ENCODE measurements at regions not wholly inside any gene's neighbourhood (a gene's known extent, or its start where the extent isn't known, plus 50 kb on each side); places are given as distances from the start of the nearest gene placed in this dataset.

DNA sequence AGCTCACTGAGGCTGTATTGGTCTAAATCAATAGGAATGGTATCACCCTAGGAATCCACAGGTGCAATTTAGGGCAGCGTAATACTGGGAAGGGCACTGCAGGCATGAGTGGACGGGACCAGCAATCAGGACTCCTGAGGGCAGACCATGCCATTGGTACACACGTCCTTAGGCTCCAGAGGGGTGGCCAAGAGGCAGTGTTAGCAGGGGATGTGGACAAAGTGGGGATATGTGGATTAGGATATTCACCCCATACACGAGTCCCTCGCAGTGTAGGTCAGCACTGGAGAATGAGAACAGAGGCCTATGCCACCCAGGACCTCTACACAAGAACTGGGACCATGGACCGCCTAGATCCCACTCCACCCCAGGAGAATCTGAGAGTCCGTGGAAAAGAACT, 389.8 kb downstream of the BCL11A start:
- no peak for DNase-seq (ENCODE audit: low spot score)

DNA sequence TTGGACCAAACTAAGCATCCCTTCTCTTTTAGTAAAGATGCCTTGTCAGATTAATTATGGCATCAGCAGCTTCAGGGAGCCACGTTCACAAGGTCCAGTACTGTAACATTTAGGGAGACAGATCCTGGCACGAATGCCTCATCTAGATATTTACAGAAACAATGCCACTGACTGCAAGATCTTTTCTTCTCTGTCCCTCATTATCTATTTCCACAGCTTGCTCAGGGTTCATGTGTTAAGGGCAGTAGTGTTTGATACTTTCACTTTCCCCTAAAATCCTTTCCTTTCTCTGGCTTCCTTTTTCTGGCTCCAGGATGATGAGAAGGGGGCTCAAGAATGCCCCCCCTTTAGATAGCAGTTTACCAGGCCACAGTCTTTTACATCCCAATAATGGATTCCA, 393.9 kb downstream of the BCL11A start:
- no peak for DNase-seq (ENCODE audit: low spot score)

DNA sequence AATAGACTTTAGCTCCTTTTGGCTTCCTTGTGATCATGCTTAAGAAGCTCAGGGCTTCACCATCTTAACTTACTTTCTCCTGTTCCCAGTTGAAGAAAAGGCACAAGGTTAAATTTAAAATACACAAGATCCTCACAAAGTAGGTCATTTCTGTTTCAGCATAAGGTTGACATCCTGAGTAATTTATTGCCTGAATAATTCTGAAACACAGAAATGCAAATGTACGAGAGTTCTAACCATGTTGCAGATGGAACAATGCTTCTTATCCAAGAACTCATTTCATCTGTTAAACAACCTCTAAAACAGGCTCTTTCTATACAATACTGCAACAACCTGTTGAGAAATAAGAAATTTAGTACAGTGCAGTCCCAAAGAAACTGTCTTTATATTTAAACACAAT, 395.2 kb downstream of the BCL11A start:
- DNase-seq (ENCODE audit: low spot score): no peak

DNA sequence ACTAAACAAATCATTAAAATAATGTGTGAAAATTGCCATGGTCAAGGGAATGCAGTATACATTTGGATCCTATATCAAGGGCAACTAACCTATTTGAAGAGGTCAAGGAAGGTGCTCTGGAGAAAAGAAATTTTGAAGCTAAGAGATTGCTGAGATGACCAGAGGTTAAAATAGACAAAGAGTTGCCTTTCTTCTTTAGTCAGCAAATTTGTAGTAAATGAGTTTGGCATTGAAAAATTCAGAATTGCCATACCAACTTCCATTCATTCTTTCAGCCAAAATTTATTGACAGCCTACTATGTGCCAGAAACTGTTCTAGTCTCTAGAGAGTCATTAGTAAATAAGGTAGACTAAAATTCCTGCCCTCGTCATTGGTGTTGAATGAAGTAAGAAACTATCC, 396.2 kb downstream of the BCL11A start:
- DNase-seq (ENCODE audit: low spot score): no peak

DNA sequence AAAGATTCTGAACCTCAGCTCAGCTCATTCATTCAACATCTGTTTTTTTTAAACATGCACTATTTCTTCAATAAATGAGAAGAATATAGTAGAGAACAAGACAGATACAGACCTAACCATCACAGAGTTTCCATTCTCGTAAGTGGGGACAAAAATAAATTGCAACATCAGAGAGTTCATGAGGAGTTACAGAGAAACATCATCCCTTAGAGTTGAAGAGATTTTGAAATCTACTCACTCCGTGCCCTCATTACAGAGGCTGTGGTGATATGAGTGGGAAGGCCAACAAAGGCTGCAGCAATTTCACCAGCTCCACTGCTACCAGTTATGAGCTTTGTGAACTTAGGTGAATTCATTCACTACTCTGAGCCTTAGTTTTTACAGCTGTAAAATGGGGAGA, 399.3 kb downstream of the BCL11A start:
- DNase-seq (ENCODE audit: low spot score): no peak

DNA sequence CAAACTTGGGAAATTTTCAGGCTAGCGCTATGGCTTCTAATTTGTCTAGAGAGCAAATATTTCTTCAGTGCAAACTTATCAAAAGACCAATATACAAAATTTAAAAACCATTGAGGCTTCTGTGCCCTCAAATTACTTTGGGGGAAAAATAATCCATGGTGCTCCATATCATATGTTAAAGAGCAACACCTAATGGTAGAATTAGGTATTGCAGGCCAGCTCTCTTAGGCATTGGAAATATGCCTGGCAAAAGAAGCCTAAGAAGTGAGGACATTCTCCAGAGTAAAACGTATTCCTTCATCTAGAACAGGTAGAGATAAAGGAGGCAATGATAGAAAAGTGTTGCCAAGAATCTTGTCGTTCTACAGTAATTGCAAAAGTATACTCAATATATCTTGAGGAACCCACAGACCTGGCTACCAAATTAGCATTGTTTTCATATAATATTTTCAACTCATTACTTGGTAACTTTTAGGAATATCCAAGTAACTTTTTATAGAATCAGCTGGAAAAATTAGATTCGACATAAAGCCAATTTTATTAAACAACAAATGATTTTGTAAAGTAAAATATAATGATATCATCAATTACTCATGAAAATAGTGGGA, 401.1 kb downstream of the BCL11A start:
- no peak for DNase-seq (ENCODE audit: low spot score)

DNA sequence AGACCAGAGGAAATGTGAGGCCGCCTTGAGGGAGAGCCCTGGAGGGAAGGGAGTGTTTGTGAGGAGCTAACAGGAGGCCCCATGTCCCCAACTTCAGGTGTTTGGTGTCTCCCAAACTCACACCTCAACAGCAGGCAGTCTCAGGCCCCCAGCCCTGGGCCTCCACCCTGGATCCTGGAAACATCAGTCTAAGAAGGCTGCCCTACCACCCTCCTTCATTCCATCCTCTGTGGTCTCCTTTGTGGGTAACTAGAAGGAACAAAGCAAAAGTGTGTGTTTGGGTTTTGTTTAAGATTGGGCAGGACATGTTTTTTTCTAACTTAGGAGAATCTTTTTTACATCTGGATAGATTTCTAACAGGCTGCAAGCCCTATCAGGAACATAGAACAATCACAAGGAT, 404.3 kb downstream of the BCL11A start:
- DNase-seq (ENCODE audit: low spot score): no peak

DNA sequence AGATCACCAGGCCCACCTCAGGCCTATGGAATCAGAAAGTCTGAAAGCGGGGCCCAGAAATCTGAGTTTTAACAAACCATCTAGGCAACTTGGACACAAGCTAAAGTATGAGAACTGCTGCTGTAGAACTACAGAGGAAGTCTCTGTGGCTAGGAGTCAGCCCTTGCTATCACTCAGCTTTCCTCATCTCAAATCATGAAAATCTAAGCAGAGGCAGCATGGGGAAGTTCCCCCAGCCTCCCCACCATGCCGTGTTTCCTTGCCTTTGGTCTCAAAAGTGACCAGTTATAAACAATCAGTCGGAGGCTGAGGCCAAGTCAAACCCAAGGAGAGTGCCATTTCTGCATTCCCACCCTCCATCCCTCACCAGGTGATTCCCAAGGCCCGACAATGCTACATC, 404.7 kb downstream of the BCL11A start:
- DNase-seq (ENCODE audit: low spot score): no peak

DNA sequence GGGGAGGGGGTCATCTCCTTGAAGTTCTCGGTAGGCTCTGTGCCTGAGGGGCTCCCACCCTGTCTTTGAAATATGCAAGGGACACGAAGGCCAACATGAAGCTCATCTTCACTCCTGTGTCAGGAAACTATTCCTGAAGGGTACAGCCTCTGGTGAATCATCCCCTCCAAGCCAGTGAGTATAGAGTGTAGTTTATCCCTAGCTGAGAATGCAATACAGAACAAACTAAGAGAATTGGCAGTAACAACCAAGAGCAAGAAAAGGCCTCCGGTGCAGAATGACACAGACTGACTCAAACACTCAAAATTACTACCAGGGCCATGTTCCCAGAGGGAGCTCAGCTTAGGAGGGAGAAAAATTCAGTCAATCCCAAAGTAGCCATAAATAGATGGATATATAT, 413.3 kb downstream of the BCL11A start:
- DNase-seq (ENCODE audit: low spot score): no peak

DNA sequence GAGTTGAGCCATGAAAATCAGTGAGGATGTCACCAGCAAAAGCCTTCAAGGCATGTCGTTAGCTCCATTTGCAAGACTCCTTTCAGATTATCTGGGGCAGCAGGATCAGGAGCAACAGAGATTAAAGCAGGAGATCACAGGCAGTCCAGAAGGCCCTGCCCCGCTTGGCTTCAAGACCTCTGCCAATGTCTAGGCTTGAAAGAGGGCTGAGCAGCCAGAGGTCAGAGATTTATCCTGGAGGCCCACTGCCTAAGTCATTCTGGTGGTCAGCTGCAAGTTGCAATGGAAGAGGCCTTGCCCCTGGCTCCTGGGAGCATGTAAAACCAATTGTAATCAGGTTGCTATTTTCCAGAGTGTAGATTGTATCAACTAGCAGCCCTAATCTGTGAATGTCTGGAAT, 416.5 kb downstream of the BCL11A start:
- DNase-seq (ENCODE audit: low spot score): no peak

DNA sequence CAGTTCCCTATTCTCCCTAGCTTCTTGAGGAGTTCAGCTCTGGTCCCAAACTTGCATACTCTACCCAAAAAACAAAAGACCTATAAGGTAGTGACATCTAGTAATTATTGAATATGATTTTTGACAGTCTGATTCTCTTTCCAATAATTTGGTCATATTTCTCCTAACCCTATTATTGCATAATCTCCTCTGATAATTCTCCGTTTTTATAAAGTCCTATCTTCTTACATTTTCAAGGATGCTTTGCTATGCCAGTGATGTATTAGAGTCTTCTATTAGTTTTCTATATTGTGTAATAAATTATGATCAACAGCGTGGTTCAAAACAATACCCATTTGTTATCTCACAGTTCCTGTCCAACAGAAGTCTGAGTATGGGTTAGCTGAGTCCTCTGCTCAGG, 426.3 kb downstream of the BCL11A start:
- no peak for DNase-seq (ENCODE audit: low spot score)

DNA sequence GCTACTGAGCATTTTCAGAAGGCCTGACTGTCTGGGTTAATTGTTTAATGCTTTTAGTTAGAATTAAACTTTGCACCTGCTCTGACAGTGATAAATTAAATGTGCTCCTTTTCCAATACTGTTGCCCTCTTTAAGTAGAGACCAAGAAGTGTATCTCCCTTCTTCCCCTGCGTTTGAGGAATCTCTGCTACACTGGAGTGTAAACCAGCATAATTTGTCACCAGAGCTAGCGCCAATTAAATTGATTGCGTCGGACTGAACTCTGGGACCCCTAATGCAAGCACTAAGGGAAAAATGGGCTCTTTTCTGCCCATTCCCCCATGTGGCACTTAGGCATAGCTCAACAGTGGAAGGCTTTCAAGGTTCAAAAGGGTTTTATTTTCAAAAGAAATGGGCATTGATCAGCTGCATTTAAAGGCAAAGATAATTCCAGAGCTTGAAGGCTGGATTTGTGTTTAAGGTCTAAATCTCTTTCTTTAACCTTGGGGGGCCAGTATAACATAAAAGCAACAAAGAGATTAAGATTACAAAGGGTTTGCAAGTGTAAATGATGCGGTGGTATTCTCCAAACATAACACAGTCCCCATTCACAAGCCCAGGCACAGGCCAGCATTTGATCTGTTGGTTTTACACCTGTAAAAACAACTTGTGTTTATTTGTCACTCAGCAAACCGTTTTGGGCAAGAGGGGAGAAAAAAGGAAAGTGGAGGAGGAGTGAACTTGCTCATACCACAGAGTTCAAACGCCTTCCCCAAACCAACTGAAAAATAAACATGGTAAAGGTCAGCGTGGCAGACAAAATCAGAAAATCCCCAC, 427.6 kb downstream of the BCL11A start:
- DNase-seq (ENCODE audit: low spot score): no peak

DNA sequence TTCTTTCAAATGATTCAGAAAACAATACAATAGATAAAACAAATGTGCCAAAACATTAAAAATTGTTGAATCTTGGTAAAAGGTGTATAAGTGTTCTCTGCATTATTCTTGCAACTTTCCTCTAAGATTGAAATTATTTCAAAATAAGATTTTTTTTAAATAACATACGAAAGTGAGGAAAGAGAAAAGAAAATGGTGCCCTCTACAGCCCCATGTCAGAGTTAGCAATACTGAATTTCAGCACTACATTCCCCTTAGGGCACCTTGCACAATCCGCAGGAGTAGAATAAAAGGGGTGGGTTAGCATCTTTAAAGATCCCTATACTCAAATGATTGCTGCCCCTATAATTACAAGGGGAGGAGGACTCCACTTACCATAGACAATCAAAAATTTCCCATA, 433.7 kb downstream of the BCL11A start:
- no peak for DNase-seq (ENCODE audit: low spot score)

DNA sequence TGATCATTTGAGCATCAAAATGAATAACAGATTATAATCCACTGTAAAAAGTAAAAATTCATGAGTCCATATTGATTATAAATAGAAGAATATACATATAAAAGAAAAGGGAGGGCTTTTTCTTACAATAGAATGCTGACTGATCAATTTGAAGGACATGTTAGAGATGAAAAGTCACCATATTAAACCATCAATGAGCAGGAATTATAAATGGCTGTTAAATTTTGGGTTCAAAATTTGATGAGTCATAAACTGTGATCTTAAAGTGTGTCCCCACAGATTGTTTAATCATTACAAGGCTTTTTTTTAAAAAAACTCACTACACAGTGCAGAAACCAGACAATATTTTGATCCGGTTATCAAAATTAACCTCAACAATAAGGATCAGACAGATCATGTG, 434.5 kb downstream of the BCL11A start:
- DNase-seq (ENCODE audit: low spot score): no peak

DNA sequence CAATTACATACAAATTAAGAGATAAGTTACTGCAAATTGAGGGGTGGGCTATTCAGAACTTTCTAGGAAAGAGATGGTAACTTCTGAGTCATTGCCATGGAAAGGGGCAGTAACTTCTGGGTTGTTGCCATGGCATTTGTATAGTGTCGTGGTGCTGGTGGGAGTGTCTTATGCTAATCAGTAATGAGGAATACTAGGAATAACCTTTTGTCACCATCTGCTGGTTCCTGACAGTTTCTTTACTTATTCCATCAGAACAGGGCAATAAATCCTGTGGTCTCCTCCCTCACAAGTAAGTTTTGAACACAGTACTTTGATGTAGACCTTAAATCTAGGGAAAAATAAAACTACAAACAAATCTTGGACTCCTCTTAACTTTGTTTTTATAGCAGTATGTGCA, 435.4 kb downstream of the BCL11A start:
- no peak for DNase-seq (ENCODE audit: low spot score)

DNA sequence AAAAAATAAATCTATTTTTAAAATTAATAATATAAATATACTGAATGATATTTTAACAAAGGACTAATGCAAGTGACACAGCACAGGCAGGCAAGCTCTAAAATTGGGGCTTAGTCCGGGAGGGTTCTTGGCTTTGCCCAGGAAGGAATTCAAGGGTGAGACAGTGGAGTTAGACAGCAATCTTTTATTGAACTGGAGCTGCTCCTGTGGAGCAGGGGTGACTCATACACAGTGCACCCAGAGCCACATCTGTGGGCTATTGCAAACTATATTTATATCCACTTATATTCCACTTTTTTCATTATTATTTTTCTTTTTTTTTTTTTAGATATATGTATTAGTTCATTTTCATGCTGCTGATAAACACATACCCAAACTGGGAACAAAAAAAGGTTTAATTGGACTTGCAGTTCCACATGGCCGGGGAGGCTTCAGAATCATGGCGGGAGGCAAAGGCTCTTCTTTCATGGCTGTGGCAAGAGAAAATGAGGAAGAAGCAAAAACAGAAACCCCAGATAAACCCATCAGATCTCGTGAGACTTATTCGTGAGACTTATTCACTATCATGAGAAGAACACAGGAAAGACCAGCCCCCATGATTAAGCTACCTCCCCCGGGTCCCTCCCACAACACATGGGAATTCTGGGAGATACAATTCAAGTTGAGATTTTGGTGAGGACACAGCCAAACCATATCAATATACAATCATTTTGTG, 437.1 kb downstream of the BCL11A start:
- DNase-seq (ENCODE audit: low spot score): no peak

DNA sequence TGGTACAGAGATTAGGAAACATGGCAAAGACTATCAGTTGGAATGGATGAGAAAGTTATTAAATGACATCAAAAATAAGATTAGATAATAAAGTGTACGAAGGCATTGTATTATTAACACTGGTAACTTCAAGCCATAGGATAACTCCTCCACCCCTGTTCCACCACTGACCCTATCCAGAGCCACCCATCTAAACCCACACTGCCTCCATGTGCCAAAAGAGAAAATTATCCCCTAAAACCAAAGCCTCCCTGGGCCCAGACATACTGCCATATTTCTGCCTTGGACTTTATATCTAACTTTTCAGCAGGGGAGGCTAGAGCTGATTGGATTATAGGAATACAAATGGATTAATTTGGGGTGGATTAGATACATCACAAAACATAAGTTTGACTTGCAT, 443.7 kb downstream of the BCL11A start:
- no peak for DNase-seq (ENCODE audit: low spot score)

DNA sequence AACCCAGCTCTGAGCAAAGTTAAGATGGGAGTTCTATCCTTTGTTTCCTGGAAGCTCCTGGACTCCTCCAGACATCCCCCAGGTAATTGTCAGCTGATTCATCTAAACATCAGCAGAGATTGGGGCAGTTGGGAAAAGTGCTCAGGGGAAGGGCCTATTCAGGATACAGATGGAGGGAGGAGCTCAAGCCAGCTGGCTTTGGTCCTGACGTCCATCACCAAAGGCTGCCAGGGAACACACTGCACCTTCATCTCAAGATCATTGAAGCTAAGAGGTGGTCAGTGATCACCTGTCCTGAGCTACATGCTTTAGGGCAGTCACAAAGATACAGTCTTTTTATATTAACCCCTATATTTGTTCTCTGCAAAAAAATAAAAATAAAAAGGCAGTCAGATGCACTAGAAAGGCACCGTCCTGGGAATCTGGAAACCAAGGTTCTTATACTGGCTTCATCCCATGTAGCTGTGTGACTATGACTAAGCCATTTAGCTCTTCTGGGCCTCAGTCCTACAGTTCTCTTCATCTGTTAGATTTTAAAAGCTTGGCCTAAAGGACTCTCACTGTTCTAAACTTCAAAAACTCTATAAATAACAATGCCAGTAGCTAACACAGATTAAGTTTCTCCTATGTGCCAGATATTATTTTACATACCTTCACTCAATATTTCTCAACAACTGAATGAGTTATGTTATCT, 446.5 kb downstream of the BCL11A start:
- DNase-seq (ENCODE audit: low spot score): no peak

DNA sequence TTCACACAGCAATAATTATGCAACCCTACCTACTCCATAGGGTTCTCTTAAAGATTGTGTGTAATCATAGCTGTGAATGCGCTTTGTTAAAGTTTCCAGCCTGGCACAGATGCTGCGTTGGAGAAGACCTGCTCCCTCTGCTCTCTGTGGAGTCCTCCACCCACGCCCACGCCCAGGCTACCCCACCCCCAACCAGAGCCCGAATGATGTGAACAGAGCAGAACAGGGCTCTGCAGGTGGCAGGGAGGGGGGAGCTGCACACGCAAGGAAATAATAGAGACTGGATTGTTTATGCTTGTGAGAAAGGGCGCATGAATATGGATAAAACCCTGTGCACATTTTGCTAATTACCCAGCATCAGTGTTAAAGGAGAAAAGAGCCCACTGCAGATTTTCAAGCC, 447.5 kb downstream of the BCL11A start:
- no peak for DNase-seq (ENCODE audit: low spot score)

DNA sequence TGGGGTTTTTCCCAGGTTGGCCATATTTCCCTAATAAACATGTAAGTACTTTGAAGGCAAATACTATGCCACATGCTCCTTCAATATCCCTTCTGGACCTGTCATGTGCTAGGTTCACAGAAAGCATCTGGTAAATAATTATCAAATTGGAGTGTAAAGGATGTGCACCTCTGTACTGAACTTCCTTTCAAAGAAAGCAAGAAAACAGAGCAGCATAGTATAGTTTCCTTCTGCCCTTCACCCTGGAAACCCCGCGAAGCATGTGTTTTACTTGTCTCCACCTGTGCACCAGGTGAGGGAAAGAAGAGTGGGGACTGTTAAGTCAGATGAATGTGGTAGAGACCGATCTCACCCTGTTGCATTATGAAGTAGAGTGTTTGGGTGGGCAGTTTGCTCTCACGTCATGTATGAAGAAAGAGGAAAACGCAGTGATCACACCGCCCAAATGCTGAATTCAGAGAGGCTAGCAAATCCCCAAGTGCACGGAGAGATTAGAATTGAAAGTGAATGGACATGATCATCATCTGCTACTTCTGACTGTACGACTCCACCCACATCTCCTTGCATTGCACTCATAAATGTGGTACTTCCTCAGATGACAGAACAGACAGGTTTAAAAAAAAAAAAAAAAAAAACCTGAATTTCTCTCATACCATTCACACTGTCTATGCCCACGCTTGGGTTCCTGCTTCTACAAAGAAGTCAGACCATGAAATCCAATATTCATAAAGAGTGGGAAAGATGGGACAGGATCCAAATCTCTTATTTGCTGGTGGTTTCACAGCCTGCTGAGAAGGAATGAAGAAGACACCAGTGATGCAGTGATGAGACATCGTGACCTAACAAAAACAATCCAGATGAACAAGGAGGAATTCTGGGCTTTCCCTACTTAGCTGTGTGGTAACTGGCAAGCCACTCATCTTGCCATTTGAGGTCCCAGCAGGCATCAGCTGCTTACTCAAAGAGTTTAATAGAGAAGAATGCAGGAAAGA, 448.6 kb downstream of the BCL11A start:
- no peak for DNase-seq (ENCODE audit: low spot score)

DNA sequence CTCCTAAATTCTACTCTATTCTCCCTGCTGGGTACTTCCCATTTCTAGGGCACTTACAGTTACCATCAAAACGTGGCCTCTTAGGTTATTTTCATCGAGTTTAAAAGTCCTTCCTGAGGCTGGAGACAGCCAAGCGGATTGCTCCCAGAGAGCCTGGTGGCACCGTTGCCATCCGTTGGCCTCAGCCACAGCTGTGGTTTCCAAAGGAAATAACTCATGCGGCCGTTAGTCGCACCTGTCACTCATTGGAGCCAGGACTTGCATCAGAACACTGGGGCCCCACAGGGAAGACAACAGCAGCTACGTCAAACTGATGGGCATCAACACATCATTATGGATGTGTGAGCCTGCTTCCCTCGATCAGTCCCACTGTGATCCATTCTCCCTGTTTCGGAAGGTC, 453.4 kb downstream of the BCL11A start:
- no peak for DNase-seq (ENCODE audit: low spot score)
